Endothelial cell of umbilical vein (primary cell): ENCODE measurements at regions not wholly inside any gene's neighbourhood (a gene's known extent, or its start where the extent isn't known, plus 50 kb on each side); places are given as distances from the start of the nearest gene placed in this dataset.

Experiments used
- BruUV-seq: library from RNA; stranded (reverse); fragments of 400-500 nt; replicated peaks from 2 replicates; lab custom pipeline; 2021; lab: Mats Ljungman, UMichigan
- CTCF ChIA-PET: fragments of 300-600, 350-600 bp; sonication (Branson Sonifier 250); formaldehyde crosslinking; loops from one replicate; lab custom pipeline; 2021; ENCODE audit warnings: antibody characterized with exemption, inconsistent platforms; lab: Charles Lee
- POLR2A ChIA-PET: fragments of 300-600, 350-600 bp; sonication (Branson Sonifier 250); formaldehyde crosslinking; loops from one replicate; lab custom pipeline; 2021; ENCODE audit warnings: antibody characterized with exemption, inconsistent platforms; lab: Charles Lee
- DNase-seq: peaks from one replicate; pipeline ENCODE4 v3.0.0-alpha.2; 2011; ENCODE audit warnings: low read depth, low spot score
- FAIRE-seq: peaks from 2 replicates; lab custom pipeline; 2011; peaks lifted over from hg19 to GRCh38; lab: Jason Lieb, UNC
- H2AFZ ChIP-seq: 2 replicates; pipeline ENCODE4 v1.6.0; 2012; ENCODE audit warnings: low read depth, low read length, control low read depth, inconsistent platforms
- H3K27ac ChIP-seq: 2 replicates; pipeline ENCODE4 v1.5.1; 2011; ENCODE audit warnings: low read depth, mild to moderate bottlenecking, control low read depth, low read length, moderate library complexity; ENCODE audit not compliant: insufficient read depth
- H3K27me3 ChIP-seq, 2 experiments: 2 replicates each; pipeline versions ENCODE4 v1.6.0 to v1.6.1; 2011; ENCODE audit warnings: low read length in 2 of 2, mixed read lengths in 1 of 2; ENCODE audit not compliant: control insufficient read depth in 2 of 2, insufficient read depth in 2 of 2
- H3K36me3 ChIP-seq, 2 experiments: 2 replicates in 1 of 2; 3 replicates in 1 of 2; pipeline ENCODE4 v1.5.1; 2011; ENCODE audit warnings: low read length in 2 of 2, mild to moderate bottlenecking in 1 of 2, moderate library complexity in 1 of 2; ENCODE audit not compliant: control insufficient read depth in 2 of 2, insufficient read depth in 2 of 2; ENCODE audit errors: extremely low read depth in 1 of 2
- H3K4me1 ChIP-seq: 3 replicates; pipeline ENCODE4 v1.5.1; 2011; ENCODE audit warnings: mild to moderate bottlenecking, low read length; ENCODE audit not compliant: control insufficient read depth, insufficient read depth; ENCODE audit errors: extremely low read depth
- H3K4me2 ChIP-seq: 2 replicates; pipeline ENCODE4 v1.6.1; 2011; ENCODE audit warnings: low read length, control low read depth, mixed read lengths; ENCODE audit not compliant: insufficient read depth
- H3K4me3 ChIP-seq, 3 experiments: fragments of 200-600 bp in 1 of 3; sonication (generic), shearing (Covaris generic) in 1 of 3; replicated peaks in 1 of 3; 2 replicates each; pipeline ENCODE4 v1.5.1; 2011 to 2016; ENCODE audit warnings: control low read depth in 3 of 3, low read length in 3 of 3, mild to moderate bottlenecking in 2 of 3, inconsistent platforms in 1 of 3, low read depth in 1 of 3, moderate library complexity in 1 of 3; ENCODE audit not compliant: insufficient read depth in 1 of 3
- H3K79me2 ChIP-seq: 2 replicates; pipeline ENCODE4 v1.6.0; 2012; ENCODE audit warnings: low read length, inconsistent platforms; ENCODE audit not compliant: control insufficient read depth, insufficient read depth
- H3K9ac ChIP-seq: replicated peaks from 2 replicates; pipeline ENCODE3; 2011; ENCODE audit warnings: low read length, control low read depth; ENCODE audit not compliant: insufficient read depth; ENCODE audit errors: extremely low read depth
- H3K9me1 ChIP-seq: replicated peaks from 3 replicates; pipeline ENCODE4 v1.6.0; 2011; ENCODE audit warnings: mild to moderate bottlenecking, low read length; ENCODE audit not compliant: control insufficient read depth, insufficient read depth; ENCODE audit errors: extremely low read depth
- H3K9me3 ChIP-seq: replicated peaks from 2 replicates; pipeline ENCODE4 v1.5.1; 2012; ENCODE audit warnings: low read length, inconsistent platforms; ENCODE audit not compliant: control insufficient read depth, insufficient read depth
- H4K20me1 ChIP-seq: replicated peaks from 2 replicates; pipeline ENCODE3; 2011; ENCODE audit warnings: mild to moderate bottlenecking, low read length; ENCODE audit not compliant: control insufficient read depth, insufficient read depth; ENCODE audit errors: extremely low read depth
- EZH2 ChIP-seq: IDR thresholded peaks from 2 replicates; pipeline ENCODE4 v1.6.1; 2012; ENCODE audit warnings: borderline replicate concordance, low read depth, mild to moderate bottlenecking, moderate library complexity, low read length, inconsistent platforms; ENCODE audit not compliant: severe bottlenecking
- FOS ChIP-seq: IDR thresholded peaks from 2 replicates; pipeline ENCODE4 v1.6.1; 2011; ENCODE audit warnings: mild to moderate bottlenecking, low read length, moderate library complexity, borderline replicate concordance; ENCODE audit not compliant: insufficient read depth
- GATA2 ChIP-seq: IDR thresholded peaks from 2 replicates; pipeline ENCODE4 v1.7.0; 2011; ENCODE audit warnings: low read depth, mild to moderate bottlenecking, moderate library complexity, mixed read lengths, low read length; ENCODE audit not compliant: insufficient read length, insufficient read depth
- JUN ChIP-seq: IDR thresholded peaks from 2 replicates; pipeline ENCODE4 v1.6.1; 2011; ENCODE audit warnings: borderline replicate concordance, low read depth; ENCODE audit not compliant: insufficient read length, insufficient read depth
- MYC ChIP-seq: IDR thresholded peaks from one replicate; pipeline ENCODE4 v1.6.1; 2011; ENCODE audit warnings: mild to moderate bottlenecking, low read depth, low read length
- POLR2A ChIP-seq: IDR thresholded peaks from 2 replicates; pipeline ENCODE4 v1.6.1; 2012; ENCODE audit warnings: low read depth, mild to moderate bottlenecking, control low read depth, low read length
- POLR2AphosphoS5 ChIP-seq: IDR thresholded peaks from 2 replicates; pipeline ENCODE4 v1.6.1; 2012; ENCODE audit warnings: low read depth, mild to moderate bottlenecking, control low read depth, low read length, moderate library complexity; ENCODE audit not compliant: insufficient read depth
- dilution Hi-C: fragments of 300-500 bp; cut with MboI; formaldehyde crosslinking; loops from one replicate; pipeline ENCODE4 v1.15.0; 2019; ENCODE audit warnings: low sequenced_read_pairs; ENCODE audit not compliant: extremely low pct_ligation_motif_present
- intact Hi-C: fragments of 100-400 bp; cut with micrococcal nuclease; formaldehyde crosslinking; loops from one replicate; pipeline ENCODE4 v1.10.0; 2022
- TF ChIP-seq, protein P1 (sequence below), 2 donors: IDR thresholded peaks; 1 replicate in 1 of 2; 2 replicates in 1 of 2; pipeline ENCODE4 v1.5.1; 2011; ENCODE audit warnings: low read length in 2 of 2, mild to moderate bottlenecking in 2 of 2, moderate library complexity in 2 of 2, control low read depth in 1 of 2, inconsistent platforms in 1 of 2, low read depth in 1 of 2; ENCODE audit not compliant: insufficient read depth in 1 of 2; ENCODE audit errors: extremely low read depth in 1 of 2
- TF ChIP-seq, protein P2 (sequence below): IDR thresholded peaks from 2 replicates; pipeline ENCODE4 v1.6.1; 2011; ENCODE audit not compliant: insufficient read depth, insufficient read length

DNA sequence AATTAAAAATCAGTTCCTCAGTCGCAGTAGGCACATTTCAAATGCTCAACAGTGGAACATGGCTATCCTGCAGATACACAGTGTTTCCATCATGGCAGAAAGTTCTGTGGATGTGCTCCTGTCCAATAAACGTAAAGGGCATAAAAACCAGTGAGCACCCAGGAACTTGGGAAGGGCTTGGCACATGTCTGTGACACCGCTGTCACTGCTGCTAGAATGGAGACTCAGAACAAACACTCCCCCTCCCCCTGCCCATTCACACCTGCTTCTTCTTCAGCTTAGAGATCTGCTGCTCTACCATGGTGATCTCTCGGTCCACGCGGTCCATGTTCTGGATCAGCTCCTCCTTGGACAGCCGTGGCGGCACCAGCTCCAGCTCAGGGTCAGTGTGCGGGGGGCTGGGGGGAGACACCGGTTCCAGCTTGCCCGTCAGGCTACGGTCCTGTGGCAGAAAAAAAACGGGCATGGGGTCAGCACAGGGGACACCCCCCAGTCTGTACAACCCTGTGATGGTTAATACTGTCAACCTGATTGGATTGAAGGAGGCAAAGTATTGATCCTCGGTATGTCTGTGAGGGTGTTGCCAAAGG, 94.6 kb downstream of the NCOR2 start:
- FAIRE-seq = no peak
- CTCF ChIA-PET = no interaction called here

More for the DNA sequence above, 94.6 kb downstream of the NCOR2 start:
- TF ChIP-seq, protein P1, sequence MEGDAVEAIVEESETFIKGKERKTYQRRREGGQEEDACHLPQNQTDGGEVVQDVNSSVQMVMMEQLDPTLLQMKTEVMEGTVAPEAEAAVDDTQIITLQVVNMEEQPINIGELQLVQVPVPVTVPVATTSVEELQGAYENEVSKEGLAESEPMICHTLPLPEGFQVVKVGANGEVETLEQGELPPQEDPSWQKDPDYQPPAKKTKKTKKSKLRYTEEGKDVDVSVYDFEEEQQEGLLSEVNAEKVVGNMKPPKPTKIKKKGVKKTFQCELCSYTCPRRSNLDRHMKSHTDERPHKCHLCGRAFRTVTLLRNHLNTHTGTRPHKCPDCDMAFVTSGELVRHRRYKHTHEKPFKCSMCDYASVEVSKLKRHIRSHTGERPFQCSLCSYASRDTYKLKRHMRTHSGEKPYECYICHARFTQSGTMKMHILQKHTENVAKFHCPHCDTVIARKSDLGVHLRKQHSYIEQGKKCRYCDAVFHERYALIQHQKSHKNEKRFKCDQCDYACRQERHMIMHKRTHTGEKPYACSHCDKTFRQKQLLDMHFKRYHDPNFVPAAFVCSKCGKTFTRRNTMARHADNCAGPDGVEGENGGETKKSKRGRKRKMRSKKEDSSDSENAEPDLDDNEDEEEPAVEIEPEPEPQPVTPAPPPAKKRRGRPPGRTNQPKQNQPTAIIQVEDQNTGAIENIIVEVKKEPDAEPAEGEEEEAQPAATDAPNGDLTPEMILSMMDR (IDR thresholded peaks at IDR 0.05; ENCODE audit: extremely low read depth in 1 of 2, insufficient read depth in 1 of 2, low read depth in 1 of 2, low read length in 2 of 2) = no peak
- TF ChIP-seq GATA2 = no peak
- no peak for TF ChIP-seq POLR2A
- no peak for TF ChIP-seq EZH2
- TF ChIP-seq MYC = no peak
- no peak for TF ChIP-seq POLR2AphosphoS5
- TF ChIP-seq, protein P2, sequence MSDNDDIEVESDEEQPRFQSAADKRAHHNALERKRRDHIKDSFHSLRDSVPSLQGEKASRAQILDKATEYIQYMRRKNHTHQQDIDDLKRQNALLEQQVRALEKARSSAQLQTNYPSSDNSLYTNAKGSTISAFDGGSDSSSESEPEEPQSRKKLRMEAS = no peak
- no peak for TF ChIP-seq JUN
- TF ChIP-seq FOS = no peak
- no peak for DNase-seq
- no peak overlapping the region for H2AFZ ChIP-seq
- no peak overlapping the region for H3K4me3 ChIP-seq
- H3K79me2 ChIP-seq = peaks cover 5% of the 10 kb centered on the region
- no peaks in the 10 kb centered on the region for H3K4me1 ChIP-seq
- POLR2A ChIA-PET = no interaction called here
- peaks cover 4 to 23% of the 10 kb centered on the region in 2 experiments for H3K36me3 ChIP-seq
- no peaks in the 10 kb centered on the region for H3K9me1 ChIP-seq
- H4K20me1 ChIP-seq = no peaks in the 10 kb centered on the region
- intact Hi-C loops (no loop called here), dilution Hi-C loops (no loop called here)
- H3K27me3 ChIP-seq = no peaks in the 10 kb centered on the region
- no peak overlapping the region for H3K27ac ChIP-seq
- no TSS peak for BruUV-seq
- no peaks in the 10 kb centered on the region for H3K9me3 ChIP-seq
- H3K4me2 ChIP-seq = no peak overlapping the region
- no peak overlapping the region for H3K9ac ChIP-seq
